KBM-7 (cell line): ENCODE measurements at regions not wholly inside any gene's neighbourhood (a gene's known extent, or its start where the extent isn't known, plus 50 kb on each side); places are given as distances from the start of the nearest gene placed in this dataset.

ENCODE experiments used
- DNase-seq: peaks from one replicate; pipeline ENCODE4 v3.0.0-alpha.2; 2015
- in situ Hi-C: fragments of 300-500 bp; cut with MboI; formaldehyde crosslinking; loops from 2 replicates; pipeline ENCODE4 v1.14.3; 2020; ENCODE audit warnings: low sequenced_read_pairs, low pct_unique_long_range_greater_than_20kb, mixed read lengths

DNA sequence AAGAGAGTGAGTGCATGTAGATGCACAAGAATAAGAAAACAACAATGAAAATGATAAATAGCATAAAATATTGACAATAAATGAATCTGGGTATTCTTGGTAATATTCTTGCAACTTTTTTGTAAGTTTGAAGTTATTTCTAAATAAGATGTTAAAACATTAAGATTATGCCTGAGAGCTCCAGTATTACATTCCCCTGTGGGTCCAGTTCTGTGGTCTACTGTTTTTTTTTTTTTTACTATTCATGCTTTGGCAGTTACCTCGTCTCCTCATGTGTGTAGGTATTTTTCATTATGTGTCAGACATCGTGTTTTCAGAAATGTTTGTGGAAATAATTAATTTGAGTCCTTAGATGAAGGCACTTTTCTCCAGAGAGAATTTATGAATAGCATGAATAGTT lies 386.2 kb downstream of the AACS start:
- DNase-seq: no peak
- in situ Hi-C loops: no loop called here

DNA sequence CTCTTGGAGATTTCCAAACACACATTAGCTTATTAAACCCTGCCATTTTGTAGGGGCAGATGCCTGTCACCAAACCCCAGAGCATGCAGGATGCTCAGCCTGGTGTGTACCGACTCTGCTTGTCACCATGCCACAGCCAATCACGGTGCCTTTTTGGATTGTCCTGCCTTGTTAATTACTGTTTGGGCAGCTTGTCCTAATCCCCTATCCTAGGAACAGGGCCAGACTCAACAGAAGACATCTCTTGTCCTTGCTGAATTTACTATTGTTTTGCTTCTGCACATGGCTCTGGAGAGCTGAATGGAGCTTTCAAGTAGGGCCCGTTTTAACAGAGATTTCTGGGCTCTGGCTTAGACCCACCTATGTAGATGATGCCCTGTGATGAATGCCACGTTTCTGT lies 388.5 kb downstream of the AACS start:
- no peak for DNase-seq
- in situ Hi-C loops: no loop called here

DNA sequence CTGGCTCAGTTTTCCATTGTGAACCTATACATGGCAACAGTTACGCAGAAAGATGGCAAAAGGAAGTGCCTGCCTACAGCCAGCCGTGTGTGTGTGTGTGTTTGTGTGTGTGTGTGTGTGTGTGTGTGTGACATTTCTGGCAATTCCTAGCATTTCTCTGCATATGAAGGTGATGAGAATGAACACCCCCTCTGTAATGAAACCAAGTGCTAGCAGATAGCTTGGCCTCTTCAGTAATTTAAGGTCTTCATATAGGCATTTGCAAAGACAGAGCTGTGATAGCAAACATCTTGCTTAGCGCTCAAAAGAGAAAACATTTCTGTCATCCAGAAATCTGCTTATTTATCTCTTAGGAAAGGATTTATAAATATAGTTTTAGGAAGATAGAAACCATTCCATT lies 389.1 kb downstream of the AACS start:
- in situ Hi-C loops: no loop called here

DNA sequence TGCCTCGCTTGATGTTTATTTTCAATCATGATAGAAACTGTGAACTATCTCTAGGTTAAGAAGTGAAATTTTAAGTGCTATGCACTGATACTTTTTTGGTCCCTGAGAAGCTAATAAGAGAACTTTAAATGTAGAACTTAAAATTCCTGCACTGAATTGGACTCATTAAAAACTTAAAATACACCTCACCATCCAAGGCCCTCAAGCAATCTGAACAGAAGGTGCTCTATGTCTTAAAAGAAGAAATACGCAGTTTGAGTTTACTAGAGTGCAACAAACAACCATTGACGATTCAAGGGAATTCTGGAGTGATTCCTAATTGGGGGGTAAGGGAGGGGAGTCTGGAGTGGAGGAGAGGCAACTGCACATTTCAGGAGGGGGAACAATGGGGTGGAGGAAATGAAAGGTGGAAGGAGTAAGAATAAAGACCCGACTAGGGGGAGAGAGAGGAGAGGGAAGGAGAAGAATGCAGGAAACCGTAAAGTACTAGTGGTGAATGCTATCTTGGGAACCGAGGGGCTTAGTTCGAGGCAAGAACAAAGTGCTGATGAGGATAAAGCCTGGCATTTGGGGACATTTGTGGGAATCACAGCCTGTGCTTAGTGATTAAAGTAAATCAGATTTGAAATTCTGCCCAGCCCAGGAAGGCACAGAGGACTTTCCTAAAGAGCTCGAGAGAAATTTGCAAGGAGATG lies 389.7 kb downstream of the AACS start:
- in situ Hi-C loops: no loop called here
- DNase-seq: no peak

More for the DNA sequence above, 389.1 kb downstream of the AACS start:
- DNase-seq: no peak

DNA sequence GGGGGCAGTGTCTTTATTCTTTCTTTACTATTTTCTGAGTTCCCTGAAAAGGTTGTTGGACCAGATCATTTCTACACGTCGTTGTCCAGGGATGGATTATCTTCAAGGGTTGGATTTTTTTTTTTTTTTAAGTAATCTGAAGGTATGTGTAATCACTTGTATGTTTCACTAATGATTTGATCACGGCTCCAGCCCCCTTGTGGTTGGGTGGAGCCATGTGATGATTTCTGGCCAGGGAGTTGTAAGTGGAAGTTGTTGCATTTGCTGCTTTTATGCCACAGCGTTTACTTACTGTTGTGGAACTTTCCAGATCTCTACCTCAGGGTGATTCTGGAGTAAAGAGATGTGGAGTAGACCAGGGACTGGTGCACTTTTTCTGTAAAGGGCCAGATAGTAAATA lies 390.3 kb downstream of the AACS start:
- DNase-seq: no peak
- in situ Hi-C loops: no loop called here

DNA sequence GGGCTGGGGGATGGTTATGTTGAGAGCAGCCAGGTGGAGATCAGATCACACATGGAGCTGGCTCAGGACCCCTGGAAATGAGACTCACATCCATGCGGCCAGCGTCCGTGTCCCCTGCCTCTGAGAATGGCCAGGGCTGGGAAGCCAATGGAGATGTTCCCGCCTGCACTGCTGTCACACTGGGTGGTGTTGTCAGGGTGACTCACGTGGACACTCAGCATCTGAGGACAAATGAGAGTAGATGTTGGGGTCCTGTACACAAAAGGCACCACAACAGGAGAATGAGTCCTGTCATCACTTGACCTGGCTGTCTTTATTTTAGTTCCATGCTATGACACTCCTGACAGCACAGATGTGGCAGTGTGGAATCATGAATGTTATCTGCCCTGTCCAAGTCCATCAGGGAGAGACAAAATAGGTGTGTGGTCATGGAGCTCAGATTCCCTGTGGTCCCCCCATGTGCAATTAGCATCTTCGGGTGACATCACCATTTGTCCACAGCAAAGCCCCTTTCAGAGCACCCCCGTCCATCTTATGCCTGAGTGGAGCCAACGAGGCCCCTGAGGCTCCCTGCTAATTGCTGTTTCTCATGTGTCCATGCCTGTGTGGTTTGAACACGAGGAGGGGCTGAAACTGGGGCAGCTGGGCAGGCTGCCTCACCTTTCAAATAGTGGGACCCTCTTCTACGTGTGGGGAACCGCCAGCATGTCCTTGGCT lies 393.5 kb downstream of the AACS start:
- DNase-seq: no peak
- in situ Hi-C loops: no loop called here

DNA sequence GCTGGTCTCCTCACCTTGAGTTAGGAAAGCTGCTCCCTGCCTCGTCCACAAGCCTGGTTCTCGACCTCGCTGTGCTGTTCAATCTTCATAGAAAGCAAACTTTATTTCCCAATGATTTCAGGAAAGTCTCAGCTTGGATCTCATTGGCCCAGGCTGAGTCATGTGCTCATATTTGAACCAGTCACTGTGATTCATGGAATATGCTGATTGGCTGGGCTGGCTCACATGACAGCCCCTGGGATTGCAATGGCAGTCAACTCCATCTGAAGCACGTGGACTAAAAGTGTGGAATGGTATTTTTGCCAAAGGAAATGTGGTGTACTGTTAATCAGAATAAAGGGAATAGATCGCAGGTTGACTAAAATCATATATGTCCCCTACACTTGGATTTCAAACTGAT lies 396.6 kb downstream of the AACS start:
- in situ Hi-C loops: no loop called here
- DNase-seq: no peak

DNA sequence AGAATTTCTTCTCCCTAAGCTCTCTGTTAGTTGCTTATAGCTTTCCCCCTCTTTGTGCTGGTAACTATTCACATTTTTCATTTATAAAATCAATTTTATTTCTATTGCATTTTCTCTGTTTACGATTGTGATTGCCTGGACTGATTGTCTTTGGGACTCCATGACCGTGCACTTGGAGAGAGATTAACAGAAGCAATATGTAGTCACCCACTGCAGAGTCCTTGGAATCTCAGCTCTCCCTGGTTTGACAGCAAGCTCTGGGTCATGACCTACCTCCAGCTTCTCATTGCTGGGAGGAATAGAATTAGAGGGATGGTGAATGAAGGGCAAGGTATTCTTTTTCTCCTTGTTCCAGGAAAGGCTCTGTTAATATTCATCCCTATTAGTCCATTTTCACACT lies 398.2 kb downstream of the AACS start:
- in situ Hi-C loops: no loop called here
- DNase-seq: no peak

DNA sequence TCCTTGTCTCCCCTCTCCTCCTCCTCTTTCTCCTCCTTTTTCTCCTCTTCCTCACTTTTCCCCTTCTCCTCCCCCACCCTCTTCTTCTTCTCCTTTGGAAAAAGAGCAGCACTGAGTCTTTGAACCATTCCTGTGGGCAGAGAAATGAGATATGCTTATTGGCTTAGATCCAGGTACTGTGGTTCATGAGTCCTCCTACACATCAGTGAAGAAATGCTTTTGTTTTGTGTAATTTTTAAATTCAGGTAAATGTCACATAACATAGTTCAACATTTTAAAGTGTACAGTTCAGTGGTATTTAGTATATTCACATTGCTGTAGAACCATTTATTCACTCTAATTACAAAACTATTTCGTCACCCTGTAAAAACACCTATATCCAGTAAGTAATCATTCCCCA lies 402.1 kb downstream of the AACS start:
- in situ Hi-C loops: no loop called here
- DNase-seq: no peak

DNA sequence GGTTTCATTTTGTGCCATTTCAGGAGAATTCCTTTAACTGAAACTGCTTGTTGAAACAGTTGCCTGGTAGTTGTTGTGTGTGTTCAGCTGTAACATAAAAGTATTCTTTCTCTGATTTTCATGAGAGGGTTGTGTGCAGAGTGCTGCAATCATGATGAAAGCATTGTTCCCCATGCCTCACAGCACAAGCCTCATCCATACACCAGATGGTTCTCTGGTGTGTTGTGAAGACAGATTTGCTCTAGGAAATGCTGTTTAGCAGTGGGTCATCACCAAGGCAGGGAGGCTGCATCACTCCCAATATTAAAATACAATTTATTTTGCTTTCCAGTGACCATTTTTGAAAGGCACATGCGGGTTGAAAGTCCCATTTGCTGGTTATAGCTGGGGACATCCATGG lies 404.4 kb downstream of the AACS start:
- DNase-seq: no peak
- in situ Hi-C loops: no loop called here

DNA sequence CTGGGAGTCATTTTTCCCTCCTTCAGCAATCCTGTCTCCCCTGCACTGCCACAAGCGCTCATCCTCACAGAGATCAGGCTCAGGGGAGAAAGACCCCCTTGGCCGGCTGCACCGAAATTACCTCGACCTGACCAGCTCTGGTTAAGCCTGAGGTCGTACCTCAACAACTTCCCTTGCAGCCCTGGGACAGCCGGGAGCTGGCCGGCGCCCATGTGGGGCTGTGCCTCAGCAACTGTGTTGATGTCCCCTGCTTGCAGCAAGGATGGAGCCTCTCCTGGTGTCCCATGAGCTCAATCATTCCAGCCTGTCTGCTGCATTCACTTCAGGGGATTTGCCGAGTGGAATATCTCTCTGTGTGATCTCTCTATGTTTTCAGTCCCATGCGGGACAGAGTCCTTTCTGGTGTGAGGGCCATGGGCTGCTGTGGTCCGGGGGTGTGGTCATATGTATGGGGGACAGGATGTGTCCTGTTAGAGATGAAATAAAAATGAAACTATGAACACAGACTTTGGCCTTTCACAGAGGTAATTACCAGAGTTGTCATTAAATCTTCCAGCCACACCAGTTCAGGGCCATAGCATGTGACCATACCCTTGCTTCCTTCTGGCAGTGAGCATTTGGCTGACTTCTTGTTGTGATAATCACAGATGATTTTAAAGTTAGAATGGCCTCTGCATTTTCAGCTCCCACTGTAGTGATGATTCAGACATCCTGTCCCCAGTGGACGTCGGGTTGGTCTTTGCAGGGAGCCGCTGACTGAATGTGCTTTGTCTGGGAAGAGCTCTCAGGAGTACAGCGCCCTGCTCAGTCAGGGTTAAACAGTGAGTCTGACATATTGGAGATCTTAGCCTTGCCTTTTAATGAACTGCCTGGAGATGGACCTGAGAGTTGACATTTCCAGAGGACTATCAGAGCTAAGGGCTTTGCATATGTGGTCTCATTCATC lies 405.9 kb downstream of the AACS start:
- in situ Hi-C loops: no loop called here
- no peak for DNase-seq

DNA sequence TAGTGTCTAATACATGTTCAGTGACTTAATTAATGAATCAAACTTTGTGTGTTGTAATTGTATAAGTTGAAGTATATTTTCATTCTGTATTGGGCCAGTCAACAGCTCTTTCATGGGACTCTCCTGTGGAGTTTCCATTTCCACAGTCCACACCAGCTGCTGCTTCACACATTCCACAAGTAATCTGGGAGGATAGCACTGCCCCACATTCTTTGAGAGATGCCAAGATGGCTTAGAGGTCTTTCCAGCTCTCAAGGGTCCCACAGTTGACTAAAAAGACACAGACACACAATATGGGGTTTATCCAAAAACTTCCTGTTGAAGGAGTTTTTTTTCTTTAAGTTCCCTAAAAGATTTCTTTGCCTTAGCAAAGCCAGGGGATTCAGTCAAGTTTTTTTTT lies 408.3 kb downstream of the AACS start:
- no peak for DNase-seq
- in situ Hi-C loops: no loop called here

DNA sequence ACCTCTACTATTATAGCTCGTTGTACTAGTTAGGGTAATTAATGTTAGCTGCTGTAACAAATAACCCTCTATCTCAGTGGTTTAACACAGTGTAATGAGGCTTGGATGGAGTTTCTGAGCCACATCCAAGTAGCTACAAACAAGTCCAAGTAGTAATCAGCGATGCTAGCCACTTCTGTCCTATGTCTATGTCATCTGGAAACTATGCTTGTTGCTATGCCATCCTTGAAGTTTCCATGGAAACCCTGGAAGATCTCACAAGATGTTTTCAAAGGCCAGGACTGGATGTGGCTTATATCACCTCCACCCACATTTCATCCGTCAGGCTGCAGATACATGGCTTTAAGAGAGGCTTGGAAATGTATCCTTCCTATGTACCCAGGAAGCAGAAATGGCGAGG lies 422.1 kb downstream of the AACS start:
- in situ Hi-C loops: no loop called here

DNA sequence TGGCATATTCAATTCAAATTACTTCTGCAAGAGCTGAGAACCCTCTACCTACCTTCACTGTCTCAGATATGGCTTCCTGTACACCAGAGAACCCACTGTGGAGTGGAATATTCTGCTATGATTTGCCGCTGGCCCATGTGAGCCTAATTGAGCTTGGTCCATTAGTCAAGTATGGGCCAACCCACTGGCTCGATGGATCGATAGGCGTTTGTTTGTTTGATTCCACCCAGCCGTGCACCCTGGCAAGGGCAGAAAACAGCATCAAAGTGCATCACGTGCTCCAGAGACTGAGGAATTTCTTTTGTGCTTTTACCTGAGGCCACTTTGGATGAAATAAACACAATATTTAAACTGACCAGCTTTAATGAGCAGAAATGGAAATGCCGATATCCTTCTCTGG lies 426.3 kb downstream of the AACS start:
- DNase-seq: no peak
- in situ Hi-C loops: no loop called here

More for the DNA sequence above, 422.1 kb downstream of the AACS start:
- no peak for DNase-seq

DNA sequence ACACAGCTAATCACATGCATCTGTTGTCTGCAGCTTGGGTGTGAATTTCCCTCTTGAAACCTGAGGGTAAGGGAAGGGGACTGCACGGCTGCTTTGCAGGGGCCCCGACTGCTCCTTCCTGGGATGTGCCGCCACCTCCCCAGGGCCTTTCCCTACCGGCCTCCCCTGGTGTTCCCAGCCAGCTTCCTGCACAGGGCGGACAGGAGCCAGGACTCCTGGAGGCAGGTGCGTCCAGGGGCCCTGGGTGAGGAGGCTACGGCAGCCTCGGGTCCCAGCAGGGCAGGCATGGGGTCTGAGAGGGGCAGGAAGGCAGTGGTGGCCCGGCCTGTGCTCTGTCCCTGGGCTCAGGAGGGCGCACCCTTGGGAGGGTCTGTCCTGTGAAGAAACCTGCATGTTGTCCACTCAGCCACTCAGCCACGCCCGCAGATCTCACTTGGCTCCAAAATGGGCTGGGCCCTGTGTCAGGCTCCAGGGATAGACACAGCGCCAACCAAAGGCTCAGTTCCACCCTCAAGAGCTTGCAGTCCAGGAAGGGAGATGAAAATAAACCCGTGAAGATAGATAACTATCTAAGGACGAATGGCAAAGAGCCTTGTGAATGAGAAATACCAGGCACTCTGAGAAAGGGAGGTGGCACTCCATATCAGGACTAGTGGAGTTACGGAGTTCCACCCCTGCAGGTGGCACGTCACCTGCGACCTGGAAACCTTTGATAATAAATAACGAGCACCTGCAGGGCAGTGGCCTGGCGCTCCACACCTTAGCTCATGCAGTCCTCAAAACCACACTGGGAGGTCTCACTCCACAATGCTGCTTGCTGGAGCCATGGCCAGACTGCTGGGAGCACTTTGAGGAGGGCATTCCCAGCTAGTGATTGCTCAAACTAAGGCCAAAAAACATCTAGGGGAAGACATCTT lies 427.4 kb downstream of the AACS start:
- DNase-seq: no peak
- in situ Hi-C loops: no loop called here

DNA sequence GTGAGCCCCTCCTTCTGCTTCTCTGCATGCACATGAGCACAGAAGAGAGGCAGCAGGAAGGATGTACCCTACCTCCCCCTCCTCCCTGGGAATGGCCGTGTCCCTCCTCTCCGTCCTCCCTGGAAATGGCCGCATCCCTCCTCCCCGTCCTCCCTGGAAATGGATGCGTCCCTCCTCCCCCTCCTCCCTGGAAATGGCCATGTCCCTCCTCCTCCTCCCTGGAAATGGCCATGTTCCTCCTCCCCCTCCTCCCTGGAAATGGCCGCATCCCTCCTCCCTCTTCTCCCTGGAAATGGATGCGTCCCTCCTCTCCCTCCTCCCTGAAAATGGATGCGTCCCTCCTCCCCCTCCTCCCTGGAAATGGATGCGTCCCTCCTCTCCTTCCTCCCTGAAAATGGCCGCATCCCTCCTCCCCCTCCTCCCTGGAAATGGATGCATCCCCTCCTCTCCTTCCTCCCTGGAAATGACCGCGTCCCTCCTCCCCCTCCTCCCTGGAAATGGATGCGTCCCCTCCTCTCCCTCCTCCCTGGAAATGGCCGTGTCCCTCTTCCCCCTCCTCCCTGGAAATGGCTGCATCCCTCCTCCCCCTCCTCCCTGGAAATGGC lies 428.6 kb downstream of the AACS start:
- in situ Hi-C loops: no loop called here
- no peak for DNase-seq

DNA sequence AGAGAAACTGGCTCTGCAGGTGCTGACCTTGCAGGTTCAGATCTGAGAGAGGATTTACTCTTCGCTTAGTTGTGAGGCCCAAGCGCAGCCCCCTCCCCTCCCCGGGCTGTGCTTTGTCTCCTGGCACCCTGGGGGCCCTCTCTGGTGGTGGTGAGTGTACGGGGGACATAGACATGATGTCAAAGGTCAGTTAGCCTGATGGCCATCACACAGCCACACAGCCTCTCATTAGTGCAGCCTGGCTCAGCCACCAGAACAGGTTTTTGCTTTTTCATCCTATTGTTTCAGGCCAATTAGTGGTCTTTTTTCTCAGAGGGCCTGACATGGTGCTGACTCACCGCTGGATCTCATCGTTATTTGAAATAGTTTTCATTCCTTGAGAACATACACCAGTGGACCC lies 437.9 kb downstream of the AACS start:
- in situ Hi-C loops: no loop called here

DNA sequence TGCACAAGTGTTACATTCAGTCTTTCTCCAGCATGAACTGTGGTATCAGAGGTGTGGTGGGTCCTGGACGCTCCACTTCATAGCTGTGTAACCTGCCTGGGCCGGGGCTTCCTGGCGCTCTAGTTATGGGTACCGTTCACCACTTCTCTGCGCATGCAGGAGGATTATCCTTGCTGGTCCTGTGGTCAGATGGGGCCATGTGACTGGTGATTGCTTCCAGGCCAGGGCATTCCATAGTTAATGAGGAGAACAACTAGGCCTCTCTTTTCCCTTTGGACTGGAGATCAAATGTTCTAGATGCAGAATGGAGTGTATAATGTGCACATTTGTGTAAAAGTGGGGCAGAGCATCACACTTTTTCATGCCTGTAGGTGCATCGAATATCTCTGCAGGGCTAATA lies 444.0 kb downstream of the AACS start:
- no peak for DNase-seq

More for the DNA sequence above, 437.9 kb downstream of the AACS start:
- DNase-seq: no peak

More for the DNA sequence above, 444.0 kb downstream of the AACS start:
- in situ Hi-C loops: no loop called here
